Heart right ventricle (tissue), 16 donors: ENCODE measurements at regions not wholly inside any gene's neighbourhood (a gene's known extent, or its start where the extent isn't known, plus 50 kb on each side); places are given as distances from the start of the nearest gene placed in this dataset.

Source experiments
- ATAC-seq, 8 donors: fragments of 200-7000 bp; cut with Tn5 transposase; one replicate each; pipeline ENCODE4 v1.9.1; 2020; ENCODE audit warnings: mild to moderate bottlenecking in 8 of 8, moderate library complexity in 8 of 8, moderate number of reproducible peaks in 1 of 8
- DNase-seq, 2 donors: peaks; one replicate each; pipeline ENCODE4 v3.0.0-alpha.2; 2020
- H3K27ac ChIP-seq, 10 donors: fragments of 200-600 bp; sonication (generic) in 2 of 10; one replicate each; pipeline versions ENCODE4 v1.5.0 to v1.8.0; 2020 to 2022; ENCODE audit warnings: mild to moderate bottlenecking in 3 of 10
- H3K27me3 ChIP-seq, 7 donors: fragments of 200-600 bp; one replicate each; pipeline ENCODE4 v1.8.0; 2021 to 2022; ENCODE audit warnings: mild to moderate bottlenecking in 2 of 7
- H3K36me3 ChIP-seq, 9 donors: fragments of 200-600 bp; sonication (generic) in 1 of 9; one replicate each; pipeline versions ENCODE4 v1.5.0 to v1.8.0; 2020 to 2022; ENCODE audit warnings: mild to moderate bottlenecking in 2 of 9
- H3K4me1 ChIP-seq, 9 donors: fragments of 200-600 bp; sonication (generic) in 1 of 9; one replicate each; pipeline versions ENCODE4 v1.5.0 to v1.8.0; 2020 to 2022; ENCODE audit warnings: mild to moderate bottlenecking in 4 of 9
- H3K4me3 ChIP-seq, 10 donors: fragments of 200-600 bp; sonication (generic) in 2 of 10; one replicate each; pipeline versions ENCODE4 v1.5.0 to v1.8.0; 2020 to 2022; ENCODE audit warnings: mild to moderate bottlenecking in 7 of 10, moderate library complexity in 2 of 10
- H3K9me3 ChIP-seq, 11 donors: fragments of 200-600 bp in 10 of 11; sonication (generic) in 2 of 11; one replicate each; pipeline versions ENCODE4 v1.5.0 to v1.8.0; 2013 to 2022; ENCODE audit warnings: mild to moderate bottlenecking in 2 of 11, control low read depth in 1 of 11, moderate library complexity in 1 of 11
- CTCF ChIP-seq, 9 donors: fragments of 200-600 bp; sonication (generic) in 2 of 9; IDR thresholded peaks; one replicate each; pipeline versions ENCODE4 v1.5.0 to v1.8.0; 2021 to 2022; ENCODE audit warnings: antibody characterized with exemption in 9 of 9, mild to moderate bottlenecking in 5 of 9, moderate library complexity in 1 of 9
- WGBS, 2 donors: extraction: QIAGEN DNeasy Blood & Tissue Kit; methylation state at CpG; one replicate each; pipeline ENCODE4 v1.1.7; 2013; ENCODE audit warnings: inconsistent platforms in 1 of 2; 5-methylcytosine and 5-hydroxymethylcytosine counted together
- intact Hi-C, 10 donors: fragments of 100-400 bp; cut with DNase I; formaldehyde crosslinking; loops; one replicate each; pipeline versions ENCODE4 v1.11.1 to v1.14.2; 2022
- donor health status: Arrhythmogenic right ventricular cardiomyopathy.
- donor health status: ischemic (EF 13 %, LVEDD 7.1; RV severe dilation, severe dysfunction).
- donor health status: healthy with polysubstance abuse.
- donor health status: DM: no; HTN: yes; CAD: no.
- donor health status: DM: no; HTN: no; CAD: no.
- donor health status: ischemic (EF 25% LVEDD 6.9; RV normal size, moderate dysfunction).
- donor health status: ischemic (EF 25% LVEDD 5.7; RV mildly dilated, moderate dysfunction).
- donor health status: healthy.
- donor health status: DM: yes; HTN: yes; CAD: no.
- donor health status: Ischemic cardiomyopathy.
- donor health status: ischemic (EF 35%, LVEDD 5.7; RV mildly dilated, moderate dysfunction).
- donor health status: nonischemic (EF 11% LVEDD 7.7; RV severe dilation, severe dysfunction).
- donor health status: DM: yes; HTN: yes; CAD: no.
- donor health status: PGD.
- donor health status: ischemic (EF 29% LVEDD 5.4; RV normal size, mild dysfunction).
- donor health status: nonischemic (EF 23%, LVEDD 6.1; RV moderate dilation, normal function).

- no peak for TF ChIP-seq CTCF (IDR thresholded peaks at IDR 0.05)
- H3K9me3 ChIP-seq, result peaks cover 0 to 6% (median 0%) of the 10 kb centered on the region in 11 donors
- no peak overlapping the region for H3K27ac ChIP-seq
- no peak for DNase-seq
- intact Hi-C loops, result no loop called here
- H3K36me3 ChIP-seq, result no peaks in the 10 kb centered on the region
- H3K4me1 ChIP-seq, result no peaks in the 10 kb centered on the region
- H3K4me3 ChIP-seq, result no peak overlapping the region
- no peak for ATAC-seq
- no peaks in the 10 kb centered on the region for H3K27me3 ChIP-seq
- WGBS, 2 donors, result 78 to 83% methylated on average over 5 of the region's 5 CpGs
Observed at GRCh38 chr5:12883395-12883794, 979.1 kb upstream of the CTNND2 start.

- Histone ChIP-seq H3K27me3 (no peaks in the 10 kb centered on the region), H3K4me1 (no peaks in the 10 kb centered on the region), H3K27ac (no peak overlapping the region), H3K9me3 (peaks cover 0 to 38% (median 0%) of the 10 kb centered on the region in 11 donors), H3K4me3 (no peak overlapping the region), H3K36me3 (no peaks in the 10 kb centered on the region)
- TF ChIP-seq CTCF (IDR thresholded peaks at IDR 0.05), result no peak
- intact Hi-C loops, result no loop called here
- WGBS, 2 donors, result 56 to 78% methylated on average over 1 of the region's 1 CpG
- DNase-seq (no peak), ATAC-seq (no peak)
Observed at GRCh38 chr5:12876541-12877298, 972.5 kb upstream of the CTNND2 start.

- no peaks in the 10 kb centered on the region for H3K36me3 ChIP-seq
- WGBS, 2 donors, result 64 to 68% methylated on average over 1 of the region's 1 CpG
Observed at GRCh38 chr5:12870872-12871539, 966.8 kb upstream of the CTNND2 start.

GRCh38 chr5:12865529-12865928, 961.3 kb upstream of the CTNND2 start:
- H3K9me3 ChIP-seq, result peaks cover 0 to 22% (median 0%) of the 10 kb centered on the region in 11 donors
- ATAC-seq (no peak), DNase-seq (no peak)
- H3K4me1 ChIP-seq, result no peaks in the 10 kb centered on the region
- H3K36me3 ChIP-seq, result no peaks in the 10 kb centered on the region
- no peak for TF ChIP-seq CTCF (IDR thresholded peaks at IDR 0.05)
- no peaks in the 10 kb centered on the region for H3K27me3 ChIP-seq
- no peak overlapping the region for H3K27ac ChIP-seq
- no peak overlapping the region for H3K4me3 ChIP-seq
- intact Hi-C loops, result no loop called here

More at GRCh38 chr5:12870872-12871539, 966.8 kb upstream of the CTNND2 start:
- H3K9me3 ChIP-seq, result peaks cover 0 to 28% (median 0%) of the 10 kb centered on the region in 11 donors
- H3K27me3 ChIP-seq, result no peaks in the 10 kb centered on the region
- H3K4me1 ChIP-seq, result no peaks in the 10 kb centered on the region
- intact Hi-C loops, result no loop called here
- TF ChIP-seq CTCF (IDR thresholded peaks at IDR 0.05), result no peak
- no peak for ATAC-seq
- no peak for DNase-seq
- no peak overlapping the region for H3K27ac ChIP-seq
- H3K4me3 ChIP-seq, result no peak overlapping the region
